ENCODE measurements at regions not wholly inside any gene's neighbourhood (a gene's known extent, or its start where the extent isn't known, plus 50 kb on each side); places are given as distances from the start of the nearest gene placed in this dataset.

DNA sequence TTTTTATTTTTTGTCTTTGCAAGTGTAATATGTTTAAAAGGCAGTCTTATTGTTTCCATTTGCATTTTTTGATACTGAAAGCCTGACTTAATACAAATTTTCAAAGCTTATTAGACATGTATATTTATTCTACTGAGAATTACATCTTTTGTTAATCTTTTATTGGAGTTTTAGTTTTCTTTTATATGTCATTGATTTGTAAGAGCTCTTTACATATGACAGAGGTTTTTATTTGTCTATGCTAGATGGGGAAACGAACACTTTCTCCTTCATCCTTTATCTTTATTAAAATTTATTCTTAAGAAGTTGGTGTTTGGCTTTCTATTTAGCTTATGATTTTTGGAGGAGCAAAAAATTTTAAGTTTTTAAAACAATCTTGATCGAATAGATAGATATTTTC is 234.4 kb upstream of the SRRM4 start:
- no peak overlapping the region for H3K4me3 Mint-ChIP-seq
- ATAC-seq (ENCODE audit: low read depth) = no peak
- Histone ChIP-seq H2AFZ (ENCODE audit: insufficient read depth, low read depth, low read length, poor library complexity, severe bottlenecking) (no peak overlapping the region), H3K27me3 (replicated peaks in 1 of 4; ENCODE audit: control extremely low read depth in 1 of 4, control insufficient read depth in 3 of 4, insufficient read depth in 4 of 4, low read length in 3 of 4) (no peaks in the 10 kb centered on the region), H3K27ac (ENCODE audit: low read length in 2 of 2) (no peak overlapping the region), H3K79me2 (ENCODE audit: control insufficient read depth, insufficient read depth, low read length) (no peaks in the 10 kb centered on the region), H3K36me3 (replicated peaks in 1 of 2; ENCODE audit: control extremely low read depth in 1 of 2, control insufficient read depth in 1 of 2, extremely low read depth in 1 of 2, insufficient read depth in 2 of 2, low read length in 1 of 2) (no peaks in the 10 kb centered on the region), H3K4me3 (ENCODE audit: control extremely low read depth in 1 of 5, extremely low read depth in 1 of 5, insufficient read depth in 1 of 5, low read depth in 2 of 5, low read length in 4 of 5) (no peak overlapping the region), H3K4me1 (ENCODE audit: control insufficient read depth in 2 of 2, insufficient read depth in 2 of 2, low read length in 2 of 2) (no peaks in the 10 kb centered on the region), H3K9ac (ENCODE audit: low read length) (no peak overlapping the region), H3K4me2 (replicated peaks; ENCODE audit: low read depth, low read length, poor library complexity, severe bottlenecking) (no peak overlapping the region), H4K20me1 (ENCODE audit: control insufficient read depth, insufficient read depth, low read length, poor library complexity, severe bottlenecking) (no peaks in the 10 kb centered on the region), H3K9me3 (ENCODE audit: control extremely low read depth in 1 of 3, control insufficient read depth in 2 of 3, insufficient read depth in 1 of 3, low read length in 2 of 3) (peaks cover 0 to 3% (median 2%) of the 10 kb centered on the region in 3 donors)
- H3K4me1 Mint-ChIP-seq = no peaks in the 10 kb centered on the region
- POLR2A ChIA-PET = no interaction called here
- CTCF ChIA-PET = no interaction called here
- no peaks in the 10 kb centered on the region for H3K27me3 Mint-ChIP-seq
- WGBS (ENCODE audit: insufficient coverage) = no CpG with 5 or more reads among the region's 2 CpGs
- intact Hi-C loops (cut with micrococcal nuclease) = no loop called here
- H3K27ac Mint-ChIP-seq = no peak overlapping the region
- H3K9me3 Mint-ChIP-seq (ENCODE audit: insufficient read depth) = peaks cover 3% of the 10 kb centered on the region
- DNase-seq = no peak
- TF ChIP-seq, protein P1, sequence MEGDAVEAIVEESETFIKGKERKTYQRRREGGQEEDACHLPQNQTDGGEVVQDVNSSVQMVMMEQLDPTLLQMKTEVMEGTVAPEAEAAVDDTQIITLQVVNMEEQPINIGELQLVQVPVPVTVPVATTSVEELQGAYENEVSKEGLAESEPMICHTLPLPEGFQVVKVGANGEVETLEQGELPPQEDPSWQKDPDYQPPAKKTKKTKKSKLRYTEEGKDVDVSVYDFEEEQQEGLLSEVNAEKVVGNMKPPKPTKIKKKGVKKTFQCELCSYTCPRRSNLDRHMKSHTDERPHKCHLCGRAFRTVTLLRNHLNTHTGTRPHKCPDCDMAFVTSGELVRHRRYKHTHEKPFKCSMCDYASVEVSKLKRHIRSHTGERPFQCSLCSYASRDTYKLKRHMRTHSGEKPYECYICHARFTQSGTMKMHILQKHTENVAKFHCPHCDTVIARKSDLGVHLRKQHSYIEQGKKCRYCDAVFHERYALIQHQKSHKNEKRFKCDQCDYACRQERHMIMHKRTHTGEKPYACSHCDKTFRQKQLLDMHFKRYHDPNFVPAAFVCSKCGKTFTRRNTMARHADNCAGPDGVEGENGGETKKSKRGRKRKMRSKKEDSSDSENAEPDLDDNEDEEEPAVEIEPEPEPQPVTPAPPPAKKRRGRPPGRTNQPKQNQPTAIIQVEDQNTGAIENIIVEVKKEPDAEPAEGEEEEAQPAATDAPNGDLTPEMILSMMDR (IDR thresholded peaks at IDR 0.05) = no peak
- no peak for TF ChIP-seq EZH2 (IDR thresholded peaks at IDR 0.05; ENCODE audit: borderline replicate concordance, insufficient read depth, low read depth, low read length, poor library complexity, severe bottlenecking)

DNA sequence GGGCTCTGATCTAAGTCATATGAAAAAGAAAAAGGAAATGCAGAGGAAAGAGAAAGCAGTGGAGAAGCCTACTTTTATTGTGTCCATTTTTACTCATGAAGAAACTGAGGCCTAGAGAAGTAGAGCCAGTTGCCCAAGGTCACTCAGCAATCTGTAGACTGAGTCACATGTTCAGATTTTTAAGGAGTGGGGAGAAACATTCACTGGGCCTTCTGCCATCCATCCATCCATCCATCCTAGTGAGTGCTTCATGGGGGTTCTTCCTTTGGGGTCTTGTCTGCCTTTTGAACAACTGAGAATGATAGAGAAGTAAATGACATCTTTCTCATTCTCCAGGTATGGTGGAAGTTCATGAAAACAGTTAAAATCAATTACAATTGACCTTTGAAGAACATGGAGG is 233.6 kb upstream of the SRRM4 start:
- no peak for DNase-seq
- ATAC-seq (ENCODE audit: low read depth) = no peak
- Histone ChIP-seq H3K36me3 (replicated peaks in 1 of 2; ENCODE audit: control extremely low read depth in 1 of 2, control insufficient read depth in 1 of 2, extremely low read depth in 1 of 2, insufficient read depth in 2 of 2, low read length in 1 of 2) (no peaks in the 10 kb centered on the region), H3K79me2 (ENCODE audit: control insufficient read depth, insufficient read depth, low read length) (no peaks in the 10 kb centered on the region), H3K4me3 (ENCODE audit: control extremely low read depth in 1 of 5, extremely low read depth in 1 of 5, insufficient read depth in 1 of 5, low read depth in 2 of 5, low read length in 4 of 5) (no peak overlapping the region), H3K9ac (ENCODE audit: low read length) (no peak overlapping the region), H3K9me3 (ENCODE audit: control extremely low read depth in 1 of 3, control insufficient read depth in 2 of 3, insufficient read depth in 1 of 3, low read length in 2 of 3) (peaks cover 0 to 3% (median 2%) of the 10 kb centered on the region in 3 donors), H3K27me3 (replicated peaks in 1 of 4; ENCODE audit: control extremely low read depth in 1 of 4, control insufficient read depth in 3 of 4, insufficient read depth in 4 of 4, low read length in 3 of 4) (no peaks in the 10 kb centered on the region), H3K27ac (ENCODE audit: low read length in 2 of 2) (no peak overlapping the region), H2AFZ (ENCODE audit: insufficient read depth, low read depth, low read length, poor library complexity, severe bottlenecking) (no peak overlapping the region), H4K20me1 (ENCODE audit: control insufficient read depth, insufficient read depth, low read length, poor library complexity, severe bottlenecking) (no peaks in the 10 kb centered on the region), H3K4me2 (replicated peaks; ENCODE audit: low read depth, low read length, poor library complexity, severe bottlenecking) (no peak overlapping the region), H3K4me1 (ENCODE audit: control insufficient read depth in 2 of 2, insufficient read depth in 2 of 2, low read length in 2 of 2) (no peaks in the 10 kb centered on the region)
- TF ChIP-seq, protein P1 (IDR thresholded peaks at IDR 0.05) = no peak
- no peak for TF ChIP-seq EZH2 (IDR thresholded peaks at IDR 0.05; ENCODE audit: borderline replicate concordance, insufficient read depth, low read depth, low read length, poor library complexity, severe bottlenecking)
- H3K9me3 Mint-ChIP-seq (ENCODE audit: insufficient read depth) = peaks cover 3% of the 10 kb centered on the region
- no peaks in the 10 kb centered on the region for H3K27me3 Mint-ChIP-seq
- POLR2A ChIA-PET = no interaction called here
- intact Hi-C loops (cut with micrococcal nuclease) = no loop called here
- CTCF ChIA-PET = no interaction called here
- no peaks in the 10 kb centered on the region for H3K4me1 Mint-ChIP-seq
- no peak overlapping the region for H3K27ac Mint-ChIP-seq
- no peak overlapping the region for H3K4me3 Mint-ChIP-seq
